HK-2 (cell line): ENCODE measurements at regions not wholly inside any gene's neighbourhood (a gene's known extent, or its start where the extent isn't known, plus 50 kb on each side); places are given as distances from the start of the nearest gene placed in this dataset.
A peak's percentile ranks its signal among the peaks of the same experiment; 100 is the strongest.

ENCODE experiments used
- DNase-seq: peaks from one replicate; pipeline ENCODE4 v3.0.0-alpha.2; 2018; ENCODE audit not compliant: unreplicated experiment

- no peak for DNase-seq
Observed at GRCh38 chr15:92565351-92566125, 90.0 kb downstream of the FAM174B start.

- DNase-seq = no peak
Observed at GRCh38 chr15:92561754-92562153, 93.8 kb downstream of the FAM174B start.

GRCh38 chr15:92553317-92553716 is 102.3 kb downstream of the FAM174B start:
- no peak for DNase-seq

DNA sequence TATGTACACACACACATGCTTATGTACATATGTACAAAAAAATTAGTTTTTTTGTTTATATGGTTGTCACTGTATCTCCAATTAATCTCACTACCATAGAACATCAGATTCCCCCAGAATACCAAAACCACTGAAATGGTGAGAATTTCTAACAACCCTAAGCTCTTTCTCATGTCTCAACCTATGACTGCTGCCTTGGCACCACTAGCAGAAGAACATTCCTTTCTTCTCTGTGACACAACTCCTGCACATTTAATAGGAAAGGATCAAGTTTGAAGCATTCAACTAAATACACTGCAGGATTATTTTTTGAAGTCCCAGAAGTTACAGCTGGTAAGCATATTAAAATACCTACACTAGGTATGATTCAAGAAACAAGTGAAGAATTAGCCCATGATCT is 109.6 kb downstream of the FAM174B start:
- no peak for DNase-seq

DNA sequence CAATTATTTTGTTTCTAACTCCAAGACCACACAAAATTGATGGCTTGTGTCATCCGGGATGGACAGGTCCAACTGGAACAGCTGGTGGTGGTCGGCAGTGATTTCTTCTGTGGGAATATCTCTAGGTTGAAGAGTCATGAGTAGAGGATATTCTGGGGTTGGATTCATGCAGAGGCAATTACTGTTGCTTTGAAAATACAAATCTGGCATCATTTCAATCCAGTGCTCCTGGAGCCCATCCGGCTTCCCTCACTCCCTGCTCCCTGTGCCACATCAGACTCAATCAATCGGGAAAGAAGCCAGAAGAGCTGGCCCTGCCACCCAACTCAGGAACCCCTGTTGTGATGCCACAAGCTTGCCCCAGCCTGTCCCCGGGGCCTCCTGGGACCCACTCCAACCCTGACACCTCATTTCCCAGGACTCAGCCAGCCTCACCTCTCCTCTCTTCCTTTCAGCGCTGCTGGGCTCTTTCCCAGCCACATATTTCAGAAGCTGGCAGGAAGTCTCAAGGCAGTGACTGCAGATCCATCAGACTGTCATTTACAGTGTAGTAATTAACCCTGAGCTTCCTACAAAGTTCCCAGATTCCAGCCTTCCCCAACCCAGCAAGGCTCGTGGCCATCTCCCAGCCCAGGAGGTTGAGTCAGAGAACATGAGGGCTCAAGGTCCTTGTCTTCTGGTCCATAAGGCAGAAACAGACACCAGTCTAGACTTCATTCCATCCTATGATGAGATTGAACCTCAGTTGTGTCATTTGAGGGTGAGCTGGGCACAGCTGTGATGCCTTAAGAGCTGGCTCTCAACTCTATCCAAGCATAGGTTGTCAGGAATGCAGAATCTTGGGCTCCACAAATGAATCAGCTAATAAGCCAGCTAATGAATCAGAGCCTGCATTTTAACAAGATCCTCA is 114.0 kb downstream of the FAM174B start:
- DNase-seq = no peak

GRCh38 chr15:92538115-92538514 is 117.5 kb downstream of the FAM174B start:
- no peak for DNase-seq

DNA sequence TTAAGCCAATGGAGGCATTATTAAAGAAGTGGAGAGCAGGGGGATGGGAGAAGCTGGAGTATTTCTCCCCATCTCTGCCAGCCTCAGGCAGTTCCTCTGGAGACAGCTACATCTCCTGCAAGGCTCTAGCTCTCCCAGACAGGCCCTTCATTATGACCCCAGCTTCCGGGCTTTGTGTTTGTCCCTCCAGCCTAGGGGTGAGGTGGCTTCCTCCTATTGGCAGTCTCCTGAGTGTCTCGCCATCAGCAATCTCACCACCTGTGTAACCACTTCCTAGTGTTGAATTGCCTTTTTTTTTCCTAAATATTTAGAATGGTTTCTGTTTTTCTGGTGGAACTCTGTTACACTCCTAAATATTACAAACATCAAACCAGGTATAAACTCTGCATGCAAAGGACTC is 122.3 kb downstream of the FAM174B start:
- DNase-seq = no peak

GRCh38 chr15:92531406-92531805 is 124.2 kb downstream of the FAM174B start:
- no peak for DNase-seq

GRCh38 chr15:92528736-92529135 is 126.8 kb downstream of the FAM174B start:
- no peak for DNase-seq

DNA sequence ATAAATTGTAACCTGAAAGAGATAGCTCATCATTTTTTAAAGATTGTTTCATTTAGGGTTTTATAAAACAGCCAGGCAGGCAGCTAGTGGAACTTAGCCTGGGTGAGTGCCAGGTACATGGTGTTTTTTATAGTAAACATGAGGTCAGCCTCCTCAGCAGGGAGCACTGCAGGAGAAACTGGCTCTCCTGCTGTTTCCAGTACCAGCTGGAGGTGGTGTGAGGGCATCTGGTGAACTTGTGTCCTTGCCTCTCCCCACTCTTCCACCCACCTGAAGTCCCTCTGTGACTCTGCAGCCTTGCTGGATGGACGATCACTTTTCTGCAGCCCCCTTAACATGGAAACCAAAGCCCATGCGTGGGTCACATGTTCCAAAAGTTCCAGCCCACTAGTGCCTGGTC is 128.4 kb downstream of the FAM174B start:
- no peak for DNase-seq

DNA sequence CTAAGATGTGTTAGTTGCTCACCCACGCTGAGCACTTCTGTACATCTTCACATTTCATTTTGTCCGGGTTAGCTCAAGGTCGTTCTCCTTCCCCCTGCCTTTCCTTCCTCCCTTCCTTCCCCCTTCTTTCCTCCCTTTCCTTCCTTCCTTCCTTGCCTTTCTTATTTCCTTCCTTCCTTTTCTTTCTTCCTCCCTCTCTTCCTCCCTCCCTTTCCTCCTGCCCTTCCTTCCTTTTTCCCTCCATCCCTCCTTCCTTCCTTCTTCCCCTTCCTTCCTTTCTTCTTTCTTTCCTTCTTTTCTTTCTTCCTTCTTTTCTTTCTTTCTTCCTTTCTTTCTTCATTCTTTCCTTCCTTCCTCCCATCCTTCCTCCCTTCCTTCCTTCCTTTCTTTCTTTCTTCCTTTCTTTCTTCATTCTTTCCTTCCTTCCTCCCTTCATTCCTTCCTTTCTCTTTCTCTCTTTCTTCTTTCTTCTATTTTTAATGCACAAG is 129.8 kb downstream of the FAM174B start:
- DNase-seq = no peak

DNA sequence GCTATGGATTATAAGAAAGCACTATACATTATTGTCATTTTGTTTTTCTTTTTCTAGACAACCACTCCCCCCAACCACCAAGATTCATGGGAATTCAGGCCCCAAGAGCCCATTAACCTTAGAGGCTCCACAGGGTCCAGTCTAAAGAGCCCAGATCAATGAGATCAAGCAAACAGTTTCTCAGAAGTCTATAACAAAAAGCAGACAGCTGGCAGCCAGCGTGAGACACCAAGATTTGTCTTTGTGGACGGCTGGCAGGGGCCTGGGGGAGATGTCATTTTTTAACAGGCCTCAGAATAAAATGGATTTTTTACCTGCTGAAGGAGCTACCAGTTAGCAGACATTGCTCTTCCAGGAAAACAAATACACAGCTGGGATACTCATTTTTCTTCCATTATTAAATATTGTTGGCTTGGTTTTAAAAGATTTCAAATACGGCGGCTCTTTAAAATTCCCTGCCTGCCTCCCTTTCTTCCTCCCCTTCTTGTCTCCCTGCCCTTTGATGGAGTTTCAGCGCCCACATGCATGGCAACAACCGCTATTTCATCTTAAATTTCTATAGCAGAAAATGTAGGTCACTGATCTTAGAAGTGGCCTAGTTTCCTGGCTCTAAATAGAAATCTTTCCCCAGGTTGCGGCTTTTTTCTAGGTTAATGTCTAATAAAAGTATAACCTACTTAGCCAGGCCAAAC is 130.6 kb downstream of the FAM174B start:
- DNase-seq = no peak

GRCh38 chr15:92524161-92524560 is 130.5 kb downstream of the ST8SIA2 start:
- no peak for DNase-seq

GRCh38 chr15:92523176-92523575 is 129.5 kb downstream of the ST8SIA2 start:
- DNase-seq = no peak

DNA sequence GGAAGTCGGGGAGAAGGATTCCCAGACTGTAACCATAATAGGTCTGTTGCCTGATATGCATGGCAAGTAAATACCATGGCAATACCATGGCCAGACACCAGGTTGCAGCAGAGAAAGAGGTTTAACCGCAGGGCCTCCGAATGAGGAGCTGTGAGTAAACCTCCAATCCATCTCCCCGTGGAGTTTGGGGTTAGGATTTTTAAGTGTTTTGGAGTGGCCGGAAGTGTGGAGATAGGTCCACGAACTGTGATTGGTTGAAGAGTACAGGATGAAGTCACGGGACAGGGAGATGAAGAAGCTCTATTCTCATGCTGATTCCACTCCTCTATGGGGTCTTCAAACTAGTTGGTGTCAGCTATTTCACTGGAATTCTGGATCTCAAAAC is 127.9 kb downstream of the ST8SIA2 start:
- DNase-seq = peak; percentile 22

DNA sequence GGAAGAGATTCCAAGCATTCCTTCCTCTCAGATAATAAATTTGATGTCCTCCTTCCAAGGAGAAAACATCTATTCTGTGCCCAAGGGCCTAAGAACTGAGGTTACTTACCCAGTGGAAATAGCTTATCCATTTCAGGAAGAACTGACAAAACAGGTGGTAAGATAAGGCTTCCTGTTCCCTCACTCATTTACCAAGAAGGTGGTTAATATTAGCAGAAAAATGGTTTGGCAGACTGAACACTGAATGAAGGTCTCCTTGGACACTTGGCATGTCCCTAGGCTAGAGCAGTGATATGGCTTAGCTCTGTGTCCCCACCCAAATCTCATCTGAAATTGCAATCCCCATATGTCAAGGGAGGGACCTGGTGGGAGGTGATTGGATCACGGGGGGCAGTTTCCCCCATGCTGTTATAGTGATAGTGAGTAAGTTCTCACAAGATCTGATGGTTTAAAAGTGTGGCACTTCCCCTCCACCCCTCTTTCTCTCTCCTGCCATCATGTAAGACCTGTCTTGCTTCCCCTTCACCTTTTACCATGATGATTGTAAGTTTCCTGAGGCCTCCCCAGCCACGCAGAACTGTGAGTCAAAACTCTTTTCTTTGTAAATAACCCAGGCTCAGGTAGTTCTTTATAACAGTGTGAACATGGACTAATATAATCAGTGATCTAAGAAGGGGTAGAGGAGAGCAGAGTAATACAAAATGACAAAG is 127.4 kb downstream of the ST8SIA2 start:
- no peak for DNase-seq

DNA sequence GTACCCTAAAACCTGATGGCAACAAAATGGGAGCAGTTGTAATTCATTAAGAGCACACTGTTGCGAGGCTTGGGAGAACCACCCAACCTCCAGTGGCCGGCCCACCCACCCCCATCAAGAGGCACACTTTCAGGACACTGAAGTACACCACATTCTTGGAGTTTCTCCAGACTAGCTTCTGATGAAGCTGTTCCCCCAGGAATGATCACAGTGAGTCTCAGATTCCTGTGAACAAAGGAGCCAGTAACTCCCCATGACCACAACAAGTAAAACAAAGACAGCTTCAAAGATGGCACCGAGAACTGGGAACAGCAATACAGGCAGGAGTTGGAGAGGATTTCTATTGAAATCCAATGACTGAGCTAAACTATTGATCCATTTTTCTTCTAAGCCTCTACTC is 126.0 kb downstream of the ST8SIA2 start:
- DNase-seq = no peak
